Keratinocyte (primary cell): ENCODE measurements at regions not wholly inside any gene's neighbourhood (a gene's known extent, or its start where the extent isn't known, plus 50 kb on each side); places are given as distances from the start of the nearest gene placed in this dataset.

Source experiments
- CTCF ChIP-seq, 3 experiments: IDR thresholded peaks in 1 of 3; conservative IDR thresholded peaks in 1 of 3; optimal IDR thresholded peaks in 1 of 3; 2 replicates in 2 of 3; 3 replicates in 1 of 3; pipeline versions ENCODE3 to v1.5.1; 2011; ENCODE audit warnings: low read length in 3 of 3, mild to moderate bottlenecking in 3 of 3, moderate library complexity in 2 of 3, control low read depth in 1 of 3, inconsistent platforms in 1 of 3; ENCODE audit not compliant: insufficient read depth in 2 of 3; ENCODE audit errors: extremely low read depth in 1 of 3
- EZH2 ChIP-seq: IDR thresholded peaks from one replicate; pipeline ENCODE4 v1.6.1; 2012; ENCODE audit warnings: inconsistent platforms, mild to moderate bottlenecking, low read length, moderate library complexity

- TF ChIP-seq CTCF (optimal IDR thresholded peaks at IDR 0.05 in 1 of 3, IDR thresholded peaks at IDR 0.05 in 1 of 3, conservative IDR thresholded peaks at IDR 0.05 in 1 of 3; ENCODE audit: extremely low read depth in 1 of 3, insufficient read depth in 2 of 3, low read length in 3 of 3) (no peak), EZH2 (no peak)
Measured at GRCh38 chr13:88066847-88067246, 395.7 kb downstream of the SLITRK5 start.
